Right atrium auricular region (tissue), 2 donors: ENCODE measurements at regions not wholly inside any gene's neighbourhood (a gene's known extent, or its start where the extent isn't known, plus 50 kb on each side); places are given as distances from the start of the nearest gene placed in this dataset.

Experiments used
- DNase-seq: peaks from one replicate; pipeline ENCODE4 v3.0.0-alpha.2; 2019; ENCODE audit warnings: low spot score
- H3K27ac ChIP-seq, 2 donors: fragments of 200-600 bp; sonication (generic); 1 replicate in 1 of 2; 2 replicates in 1 of 2; pipeline ENCODE4 v1.5.1; 2016 to 2019
- H3K27me3 ChIP-seq, 2 donors: fragments of 200-600 bp; sonication (generic); one replicate each; pipeline versions ENCODE4 v1.5.1 to v1.6.0; 2017 to 2019
- H3K36me3 ChIP-seq: fragments of 200-600 bp; sonication (generic); one replicate; pipeline ENCODE4 v1.5.1; 2016
- H3K4me1 ChIP-seq, 2 donors: fragments of 200-600 bp; sonication (generic); one replicate each; pipeline versions ENCODE4 v1.5.1 to v1.6.0; 2017 to 2019
- H3K4me3 ChIP-seq, 2 donors: fragments of 200-600 bp; sonication (generic); 1 replicate in 1 of 2; 2 replicates in 1 of 2; pipeline ENCODE4 v1.5.1; 2017 to 2019; ENCODE audit warnings: mild to moderate bottlenecking in 1 of 2, moderate library complexity in 1 of 2
- H3K9me3 ChIP-seq, 2 donors: fragments of 200-600 bp; sonication (generic); one replicate each; pipeline ENCODE4 v1.5.1; 2019
- CTCF ChIP-seq, 2 donors: fragments of 200-600 bp; sonication (generic); IDR thresholded peaks; one replicate each; pipeline ENCODE4 v1.5.1; 2019; ENCODE audit warnings: antibody characterized with exemption in 2 of 2

GRCh38 chr13:34522808-34523207 is 419.3 kb upstream of the NBEA start:
- DNase-seq = no peak
- no peak overlapping the region for H3K27ac ChIP-seq

GRCh38 chr13:34523406-34523805 is 418.7 kb upstream of the NBEA start:
- no peak for DNase-seq
- no peak for TF ChIP-seq CTCF (IDR thresholded peaks at IDR 0.05)

More at GRCh38 chr13:34522808-34523207, 419.3 kb upstream of the NBEA start:
- no peaks in the 10 kb centered on the region for H3K9me3 ChIP-seq
- no peaks in the 10 kb centered on the region for H3K4me1 ChIP-seq
- no peak for TF ChIP-seq CTCF (IDR thresholded peaks at IDR 0.05)
- H3K27me3 ChIP-seq = no peaks in the 10 kb centered on the region
- no peaks in the 10 kb centered on the region for H3K36me3 ChIP-seq
- no peak overlapping the region for H3K4me3 ChIP-seq

GRCh38 chr13:34533941-34534340 is 408.1 kb upstream of the NBEA start:
- no peak overlapping the region for H3K4me3 ChIP-seq
- DNase-seq = no peak
- H3K27ac ChIP-seq = no peak overlapping the region
- no peaks in the 10 kb centered on the region for H3K9me3 ChIP-seq
- no peak for TF ChIP-seq CTCF (IDR thresholded peaks at IDR 0.05)
- no peaks in the 10 kb centered on the region for H3K4me1 ChIP-seq
- H3K27me3 ChIP-seq = no peaks in the 10 kb centered on the region
- H3K36me3 ChIP-seq = no peaks in the 10 kb centered on the region

More at GRCh38 chr13:34523406-34523805, 418.7 kb upstream of the NBEA start:
- no peak overlapping the region for H3K4me3 ChIP-seq
- no peak overlapping the region for H3K27ac ChIP-seq
- no peaks in the 10 kb centered on the region for H3K27me3 ChIP-seq
- no peaks in the 10 kb centered on the region for H3K9me3 ChIP-seq
- no peaks in the 10 kb centered on the region for H3K36me3 ChIP-seq
- H3K4me1 ChIP-seq = no peaks in the 10 kb centered on the region

GRCh38 chr13:34542321-34542720 is 399.7 kb upstream of the NBEA start:
- Histone ChIP-seq H3K27ac (no peak overlapping the region), H3K27me3 (no peaks in the 10 kb centered on the region)
- TF ChIP-seq CTCF (IDR thresholded peaks at IDR 0.05) = no peak

GRCh38 chr13:34543836-34544235 is 398.2 kb upstream of the NBEA start:
- TF ChIP-seq CTCF (IDR thresholded peaks at IDR 0.05) = no peak
- Histone ChIP-seq H3K27ac (no peak overlapping the region), H3K4me3 (no peak overlapping the region), H3K27me3 (no peaks in the 10 kb centered on the region), H3K9me3 (no peaks in the 10 kb centered on the region), H3K36me3 (no peaks in the 10 kb centered on the region), H3K4me1 (no peaks in the 10 kb centered on the region)
- DNase-seq = no peak

More at GRCh38 chr13:34542321-34542720, 399.7 kb upstream of the NBEA start:
- no peaks in the 10 kb centered on the region for H3K4me1 ChIP-seq
- no peaks in the 10 kb centered on the region for H3K9me3 ChIP-seq
- no peak overlapping the region for H3K4me3 ChIP-seq
- no peak for DNase-seq
- no peaks in the 10 kb centered on the region for H3K36me3 ChIP-seq

GRCh38 chr13:34545461-34545860 is 396.6 kb upstream of the NBEA start:
- H3K4me1 ChIP-seq = no peaks in the 10 kb centered on the region
- no peak for DNase-seq
- no peak for TF ChIP-seq CTCF (IDR thresholded peaks at IDR 0.05)
- H3K27ac ChIP-seq = no peak overlapping the region
- H3K27me3 ChIP-seq = no peaks in the 10 kb centered on the region
- H3K36me3 ChIP-seq = no peaks in the 10 kb centered on the region
- no peak overlapping the region for H3K4me3 ChIP-seq
- no peaks in the 10 kb centered on the region for H3K9me3 ChIP-seq
